ENCODE measurements at regions not wholly inside any gene's neighbourhood (a gene's known extent, or its start where the extent isn't known, plus 50 kb on each side); places are given as distances from the start of the nearest gene placed in this dataset.

DNA sequence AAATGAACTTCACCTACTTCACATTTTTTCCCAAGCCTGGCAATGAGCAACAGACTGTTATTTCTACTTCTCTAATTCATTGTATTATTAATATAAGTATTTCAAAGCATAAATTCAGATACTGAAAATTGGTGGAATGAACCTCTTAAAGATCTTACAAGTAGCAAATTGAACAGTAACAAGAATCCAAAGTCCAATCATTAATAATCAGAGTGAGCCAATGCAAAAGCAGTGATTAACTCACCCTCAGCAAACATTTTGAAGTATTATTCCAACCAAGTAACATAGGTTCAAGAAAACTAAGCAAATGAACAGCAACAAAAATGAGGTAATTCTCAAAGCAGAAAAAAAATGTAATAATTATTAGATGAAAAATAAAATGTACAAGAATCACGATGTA lies 288.1 kb upstream of the ZC3H15 start:
- H3K27ac ChIP-seq: no peak overlapping the region
- intact Hi-C loops (cut with DNase I; ENCODE audit: low total_unique reads): no loop called here
- H3K36me3 ChIP-seq: no peaks in the 10 kb centered on the region
- WGBS, 5 donors: 84 to 97% (median 87%) methylated on average over 1 of the region's 1 CpG
- no peaks in the 10 kb centered on the region for H3K27me3 ChIP-seq (replicated peaks in 1 of 7)
- H3K4me1 ChIP-seq: no peaks in the 10 kb centered on the region
- TF ChIP-seq POLR2A (IDR thresholded peaks at IDR 0.05) (no peak), POLR2AphosphoS5 (IDR thresholded peaks at IDR 0.05) (no peak)
- TF ChIP-seq, protein P1, sequence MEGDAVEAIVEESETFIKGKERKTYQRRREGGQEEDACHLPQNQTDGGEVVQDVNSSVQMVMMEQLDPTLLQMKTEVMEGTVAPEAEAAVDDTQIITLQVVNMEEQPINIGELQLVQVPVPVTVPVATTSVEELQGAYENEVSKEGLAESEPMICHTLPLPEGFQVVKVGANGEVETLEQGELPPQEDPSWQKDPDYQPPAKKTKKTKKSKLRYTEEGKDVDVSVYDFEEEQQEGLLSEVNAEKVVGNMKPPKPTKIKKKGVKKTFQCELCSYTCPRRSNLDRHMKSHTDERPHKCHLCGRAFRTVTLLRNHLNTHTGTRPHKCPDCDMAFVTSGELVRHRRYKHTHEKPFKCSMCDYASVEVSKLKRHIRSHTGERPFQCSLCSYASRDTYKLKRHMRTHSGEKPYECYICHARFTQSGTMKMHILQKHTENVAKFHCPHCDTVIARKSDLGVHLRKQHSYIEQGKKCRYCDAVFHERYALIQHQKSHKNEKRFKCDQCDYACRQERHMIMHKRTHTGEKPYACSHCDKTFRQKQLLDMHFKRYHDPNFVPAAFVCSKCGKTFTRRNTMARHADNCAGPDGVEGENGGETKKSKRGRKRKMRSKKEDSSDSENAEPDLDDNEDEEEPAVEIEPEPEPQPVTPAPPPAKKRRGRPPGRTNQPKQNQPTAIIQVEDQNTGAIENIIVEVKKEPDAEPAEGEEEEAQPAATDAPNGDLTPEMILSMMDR (IDR thresholded peaks at IDR 0.05 in 8 of 11, conservative IDR thresholded peaks at IDR 0.05 in 3 of 11): no peak
- no peak overlapping the region for H3K4me3 ChIP-seq
- no peak for DNase-seq
- H3K9me3 ChIP-seq: no peaks in the 10 kb centered on the region

DNA sequence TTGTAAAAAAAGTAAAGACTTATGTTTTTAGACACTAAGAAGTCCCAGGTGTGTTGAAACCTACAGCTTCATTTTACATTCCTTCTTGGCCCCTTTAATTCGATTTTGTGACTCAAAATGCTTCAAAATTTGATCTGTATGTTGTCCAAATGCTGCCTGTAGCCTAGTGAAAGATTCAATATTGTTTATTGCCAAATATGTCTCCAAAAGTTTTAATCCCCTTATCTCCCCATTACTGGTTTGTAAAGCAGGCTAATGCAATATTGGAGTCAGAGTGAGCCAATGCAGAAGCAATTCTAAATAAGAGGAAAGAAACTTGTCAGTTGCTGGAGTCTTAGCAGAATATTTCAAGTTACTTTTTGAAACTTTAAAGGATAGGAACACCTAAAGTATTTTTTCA lies 287.0 kb upstream of the ZC3H15 start:
- intact Hi-C loops (cut with DNase I; ENCODE audit: low total_unique reads): no loop called here
- no peaks in the 10 kb centered on the region for H3K36me3 ChIP-seq
- no peak overlapping the region for H3K4me3 ChIP-seq
- no peak for DNase-seq
- no peaks in the 10 kb centered on the region for H3K9me3 ChIP-seq
- H3K27me3 ChIP-seq (replicated peaks in 1 of 7): no peaks in the 10 kb centered on the region
- H3K4me1 ChIP-seq: no peaks in the 10 kb centered on the region
- H3K27ac ChIP-seq: no peak overlapping the region
- TF ChIP-seq POLR2AphosphoS5 (IDR thresholded peaks at IDR 0.05) (no peak), POLR2A (IDR thresholded peaks at IDR 0.05) (no peak)
- TF ChIP-seq, protein P1 (IDR thresholded peaks at IDR 0.05 in 8 of 11, conservative IDR thresholded peaks at IDR 0.05 in 3 of 11): no peak
- 63 to 78% (median 70%) methylated on average over 1 of the region's 1 CpG for WGBS, 5 donors

GRCh38 chr2:186201371-186201770 lies 284.7 kb upstream of the ZC3H15 start:
- TF ChIP-seq POLR2AphosphoS5 (IDR thresholded peaks at IDR 0.05) (no peak), POLR2A (IDR thresholded peaks at IDR 0.05) (no peak)
- TF ChIP-seq, protein P1 (IDR thresholded peaks at IDR 0.05 in 8 of 11, conservative IDR thresholded peaks at IDR 0.05 in 3 of 11): no peak

DNA sequence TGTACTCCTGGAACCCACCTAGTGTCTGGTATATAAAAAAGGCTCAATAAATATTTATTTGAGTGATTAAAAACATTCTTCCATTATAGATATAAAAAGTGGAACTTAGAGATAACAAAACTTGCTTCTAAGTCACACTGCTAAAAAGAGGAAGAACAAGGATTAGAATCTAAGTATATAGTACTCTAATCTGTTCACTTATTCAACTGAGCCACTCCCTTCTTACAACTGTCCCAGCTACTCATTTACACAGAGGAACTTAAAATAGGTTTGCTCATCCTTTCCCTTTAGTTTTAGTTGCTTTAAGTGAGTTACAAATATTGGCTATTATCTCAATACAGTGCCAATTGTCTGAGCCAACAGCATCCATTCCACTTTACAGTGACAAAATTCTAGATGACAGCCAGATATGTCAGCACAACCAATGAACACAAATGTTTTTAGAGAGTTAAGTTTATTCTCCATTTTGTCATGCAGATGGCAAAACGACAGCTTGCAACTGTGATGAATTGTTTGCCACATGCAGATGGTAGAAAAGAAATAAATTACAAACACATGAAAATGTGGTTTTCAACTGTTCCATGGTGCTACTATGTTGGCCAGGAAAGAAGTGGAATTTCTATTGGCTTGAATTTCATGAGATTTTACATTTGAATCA lies 280.7 kb upstream of the ZC3H15 start:
- no peaks in the 10 kb centered on the region for H3K36me3 ChIP-seq
- DNase-seq: no peak
- TF ChIP-seq POLR2A (IDR thresholded peaks at IDR 0.05): no peak
- TF ChIP-seq, protein P1 (IDR thresholded peaks at IDR 0.05 in 8 of 11, conservative IDR thresholded peaks at IDR 0.05 in 3 of 11): no peak
- no peak for TF ChIP-seq POLR2AphosphoS5 (IDR thresholded peaks at IDR 0.05)
- intact Hi-C loops (cut with DNase I; ENCODE audit: low total_unique reads): no loop called here
- H3K27me3 ChIP-seq (replicated peaks in 1 of 7): no peaks in the 10 kb centered on the region
- no peaks in the 10 kb centered on the region for H3K9me3 ChIP-seq
- no peak overlapping the region for H3K4me3 ChIP-seq
- WGBS, 5 donors: 26 to 51% (median 46%) methylated on average over 1 of the region's 1 CpG
- no peak overlapping the region for H3K27ac ChIP-seq
- H3K4me1 ChIP-seq: no peaks in the 10 kb centered on the region

More at GRCh38 chr2:186201371-186201770, 284.7 kb upstream of the ZC3H15 start:
- Histone ChIP-seq H3K36me3 (no peaks in the 10 kb centered on the region), H3K27ac (no peak overlapping the region), H3K9me3 (no peaks in the 10 kb centered on the region), H3K4me3 (no peak overlapping the region), H3K27me3 (replicated peaks in 1 of 7) (no peaks in the 10 kb centered on the region), H3K4me1 (no peaks in the 10 kb centered on the region)
- intact Hi-C loops (cut with DNase I; ENCODE audit: low total_unique reads): no loop called here
- DNase-seq: no peak

Data from spleen (tissue), 11 donors.